GM23338 (cell line): ENCODE measurements at regions not wholly inside any gene's neighbourhood (a gene's known extent, or its start where the extent isn't known, plus 50 kb on each side); places are given as distances from the start of the nearest gene placed in this dataset.

ENCODE experiments used
- CTCF ChIP-seq, 2 experiments: fragments of 200-600 bp in 1 of 2; sonication (generic) in 1 of 2; conservative IDR thresholded peaks; 2 replicates each; pipeline versions ENCODE4 v1.5.1 to v1.6.1; 2016 to 2017; ENCODE audit warnings: antibody characterized with exemption in 2 of 2, low read depth in 2 of 2, mild to moderate bottlenecking in 2 of 2, moderate library complexity in 1 of 2
- POLR2AphosphoS5 ChIP-seq: IDR thresholded peaks from 2 replicates; pipeline ENCODE4 v1.6.1; 2016; ENCODE audit warnings: antibody characterized with exemption, low read depth

- TF ChIP-seq CTCF (conservative IDR thresholded peaks at IDR 0.05; ENCODE audit: low read depth in 2 of 2) = no peak
- no peak for TF ChIP-seq POLR2AphosphoS5
Observed at GRCh38 chr10:120727001-120727400, 124.2 kb upstream of the WDR11 start.
